GM19463 (cell line): ENCODE measurements at regions not wholly inside any gene's neighbourhood (a gene's known extent, or its start where the extent isn't known, plus 50 kb on each side); places are given as distances from the start of the nearest gene placed in this dataset.
A peak's percentile ranks its signal among the peaks of the same experiment; 100 is the strongest.
"Not testable (repeated sequence)": the region's sequence is repeated elsewhere in the genome, so short reads cannot be mapped to it uniquely, and the experiment has no call there.

Source experiments
- ATAC-seq: cut with Tn5 transposase; IDR thresholded peaks from one replicate; pipeline ENCODE4 v1.9.1; 2021; ENCODE audit warnings: mild to moderate bottlenecking, moderate library complexity; ENCODE audit not compliant: unreplicated experiment

DNA sequence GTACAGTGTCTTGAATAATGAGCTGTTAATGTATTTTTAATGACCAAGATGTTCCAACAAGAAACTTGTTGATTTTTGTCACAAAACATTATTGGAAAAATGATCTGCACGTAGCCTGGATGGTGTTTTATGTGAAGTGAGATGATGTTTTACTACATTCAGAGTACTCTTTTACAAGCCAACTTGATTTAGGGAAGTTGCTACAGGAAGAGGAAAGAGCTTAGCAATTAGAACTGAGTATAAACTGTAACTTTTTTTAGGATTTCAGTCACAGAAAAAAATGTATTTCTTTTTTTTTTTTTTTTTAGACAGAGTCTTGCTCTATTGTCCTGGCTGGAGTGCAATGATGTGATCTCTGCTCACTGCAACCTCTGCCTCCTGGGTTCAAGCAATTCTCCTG, 113.6 kb upstream of the ADRA1B start:
- no peak for ATAC-seq

DNA sequence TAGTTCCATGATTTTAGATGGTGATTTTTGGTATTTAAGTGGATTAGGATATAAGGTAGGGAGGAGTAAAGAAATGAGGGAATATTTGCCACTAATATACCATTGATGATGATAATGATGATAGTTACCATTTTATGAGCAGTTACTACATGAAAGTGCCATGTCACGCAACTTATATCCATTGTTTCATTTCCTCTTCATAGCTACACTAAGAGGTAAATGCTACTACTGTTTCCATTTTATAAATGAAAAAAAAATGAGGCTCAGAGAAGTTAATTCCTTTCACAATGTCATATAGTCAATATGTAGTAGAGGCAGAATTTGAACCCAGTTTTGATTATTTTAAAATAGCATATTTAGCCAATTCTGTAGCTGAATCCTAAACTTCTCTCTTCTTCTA, 112.2 kb upstream of the ADRA1B start:
- ATAC-seq, result no peak

DNA sequence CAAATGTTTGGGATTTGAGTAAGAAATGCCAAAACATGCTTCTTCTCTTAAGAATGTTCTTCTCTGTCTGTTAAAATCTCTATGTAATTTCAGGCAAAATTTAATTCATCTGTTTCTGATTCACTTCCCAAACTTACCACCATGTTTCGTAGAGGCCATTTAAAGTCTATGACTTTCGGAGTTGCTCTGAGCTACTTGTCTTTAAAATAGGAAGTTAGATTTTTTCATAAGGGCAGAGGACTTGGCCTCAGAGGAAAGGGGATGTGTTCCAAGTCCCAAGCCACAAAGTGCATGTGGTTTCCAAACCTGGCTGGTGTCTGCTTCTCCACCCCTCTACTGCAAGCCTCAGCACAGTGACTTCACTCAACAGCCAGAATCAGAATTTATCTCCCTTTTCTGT, 111.3 kb upstream of the ADRA1B start:
- ATAC-seq, result no peak

DNA sequence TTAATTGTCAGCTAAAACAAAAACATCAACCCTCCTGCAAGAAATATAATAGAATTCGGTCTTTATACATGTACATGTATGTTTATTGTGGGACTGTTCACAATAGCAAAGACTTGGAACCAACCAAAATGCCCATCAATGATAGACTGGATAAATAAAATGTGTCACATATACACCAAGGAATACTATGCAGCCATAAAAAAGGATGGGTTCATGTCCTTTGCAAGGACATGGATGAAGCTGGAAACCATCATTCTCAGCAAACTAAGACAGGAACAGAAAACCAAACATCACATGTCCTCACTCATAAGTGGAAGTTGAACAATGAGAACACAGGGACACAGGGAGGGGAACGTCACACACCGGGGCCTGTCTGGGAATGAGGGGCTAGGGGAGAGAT, 109.1 kb upstream of the ADRA1B start:
- not testable (repeated sequence) for ATAC-seq

DNA sequence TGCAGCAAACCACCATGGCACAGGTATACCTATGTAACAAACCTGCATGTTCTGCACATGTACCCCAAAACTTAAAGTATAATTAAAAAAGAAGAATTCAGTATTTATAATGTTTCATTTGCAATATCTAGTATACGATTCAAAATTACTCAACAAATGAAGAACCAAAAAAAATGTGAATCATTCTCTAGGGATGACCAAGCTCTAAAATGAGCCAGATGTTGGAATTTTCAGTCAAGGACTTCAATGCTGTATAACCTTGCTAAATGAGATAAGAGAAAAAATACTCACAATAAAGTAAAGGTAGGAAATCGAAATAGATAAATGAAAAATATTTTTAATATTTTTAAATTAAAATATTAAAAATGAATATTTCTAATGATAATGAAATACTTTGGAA, 108.7 kb upstream of the ADRA1B start:
- no peak for ATAC-seq

DNA sequence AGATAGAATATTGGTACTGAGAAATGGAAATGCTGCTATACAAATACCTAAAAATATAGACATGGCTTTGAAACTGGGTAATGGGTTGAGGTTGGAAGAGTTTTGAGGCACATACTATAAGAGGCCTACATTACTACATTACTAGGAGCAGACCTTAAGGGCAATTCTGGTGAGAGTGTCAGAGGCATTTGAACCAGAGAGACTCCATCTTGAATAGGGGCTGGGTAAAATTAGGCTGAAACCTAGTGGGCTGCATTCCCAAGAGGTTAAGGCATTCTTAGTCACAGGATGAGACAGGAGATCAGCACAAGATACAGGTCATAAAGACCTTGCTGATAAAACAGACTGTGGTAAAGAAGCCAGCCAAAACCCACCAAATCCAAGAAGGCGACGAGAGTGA, 104.6 kb upstream of the ADRA1B start:
- no peak for ATAC-seq

DNA sequence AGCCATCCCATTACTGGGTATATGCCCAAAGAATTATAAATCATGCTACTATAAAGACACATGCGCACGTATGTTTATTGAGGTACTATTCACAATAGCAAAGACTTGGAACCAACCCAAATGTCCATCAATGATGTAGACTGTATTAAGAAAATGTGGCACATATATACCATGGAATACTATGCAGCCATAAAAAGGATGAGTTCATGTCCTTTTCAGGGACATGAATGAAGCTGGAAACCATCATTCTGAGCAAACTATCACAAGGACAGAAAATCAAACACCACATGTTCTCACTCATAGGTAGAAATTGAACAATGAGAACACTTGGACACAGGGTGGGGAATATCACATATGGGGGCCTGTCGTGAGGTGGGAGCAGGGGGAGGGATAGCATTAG, 103.5 kb upstream of the ADRA1B start:
- not testable (repeated sequence) for ATAC-seq

DNA sequence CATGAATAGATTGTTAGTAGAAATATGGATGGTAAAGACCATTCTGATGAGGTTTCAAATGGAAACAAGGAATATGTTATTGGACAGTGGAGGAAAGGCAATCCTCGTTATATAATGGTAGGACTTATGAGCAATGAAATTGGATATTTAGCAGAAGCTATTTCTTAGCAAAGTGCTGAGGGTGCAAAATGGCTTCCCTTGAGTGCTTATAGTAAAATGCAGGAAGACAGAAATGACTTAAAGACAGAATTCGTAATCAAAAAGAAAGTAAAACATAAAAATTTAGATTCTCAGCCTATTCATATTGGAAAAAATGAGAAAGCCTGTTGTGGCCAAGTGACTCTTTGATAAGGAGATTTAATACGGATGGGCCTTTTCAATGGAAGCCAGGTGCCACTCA, 102.1 kb upstream of the ADRA1B start:
- no peak for ATAC-seq

DNA sequence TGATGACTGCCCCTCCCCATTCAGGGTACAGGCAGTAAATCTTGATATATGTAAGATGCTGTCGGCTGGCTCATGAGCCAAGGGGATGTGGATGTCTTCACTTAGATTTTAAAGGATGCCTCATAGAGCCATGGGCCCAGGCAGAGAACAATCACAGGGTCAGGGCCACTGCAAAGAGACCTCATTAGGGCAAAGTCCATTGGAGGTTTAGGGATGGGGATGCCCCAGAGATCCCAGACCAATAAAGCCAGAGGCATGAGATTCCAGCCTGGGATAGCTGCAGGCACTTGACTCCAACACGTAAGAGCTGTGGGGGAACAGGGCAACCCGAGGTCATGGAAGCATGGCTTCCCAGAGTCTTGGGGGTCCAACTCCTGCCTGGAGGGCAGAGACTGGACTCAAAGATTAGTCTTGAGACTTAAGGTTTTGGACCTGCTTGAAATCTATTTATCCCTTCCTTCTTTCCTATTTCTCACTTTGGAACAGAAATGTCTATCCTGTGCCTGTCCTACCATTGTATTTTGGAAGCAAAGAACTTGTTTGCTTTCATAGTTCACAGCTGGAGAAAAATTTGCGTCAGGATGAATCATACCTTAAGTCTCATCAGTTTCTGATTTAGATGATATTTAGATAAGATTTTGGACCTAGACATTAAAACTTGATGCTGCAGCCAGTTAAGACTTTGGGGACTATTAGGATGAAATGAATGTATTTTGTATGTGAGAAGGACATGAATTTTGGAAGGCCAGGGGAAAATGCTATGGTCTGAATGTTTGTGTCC, 101.3 kb upstream of the ADRA1B start:
- no peak for ATAC-seq

DNA sequence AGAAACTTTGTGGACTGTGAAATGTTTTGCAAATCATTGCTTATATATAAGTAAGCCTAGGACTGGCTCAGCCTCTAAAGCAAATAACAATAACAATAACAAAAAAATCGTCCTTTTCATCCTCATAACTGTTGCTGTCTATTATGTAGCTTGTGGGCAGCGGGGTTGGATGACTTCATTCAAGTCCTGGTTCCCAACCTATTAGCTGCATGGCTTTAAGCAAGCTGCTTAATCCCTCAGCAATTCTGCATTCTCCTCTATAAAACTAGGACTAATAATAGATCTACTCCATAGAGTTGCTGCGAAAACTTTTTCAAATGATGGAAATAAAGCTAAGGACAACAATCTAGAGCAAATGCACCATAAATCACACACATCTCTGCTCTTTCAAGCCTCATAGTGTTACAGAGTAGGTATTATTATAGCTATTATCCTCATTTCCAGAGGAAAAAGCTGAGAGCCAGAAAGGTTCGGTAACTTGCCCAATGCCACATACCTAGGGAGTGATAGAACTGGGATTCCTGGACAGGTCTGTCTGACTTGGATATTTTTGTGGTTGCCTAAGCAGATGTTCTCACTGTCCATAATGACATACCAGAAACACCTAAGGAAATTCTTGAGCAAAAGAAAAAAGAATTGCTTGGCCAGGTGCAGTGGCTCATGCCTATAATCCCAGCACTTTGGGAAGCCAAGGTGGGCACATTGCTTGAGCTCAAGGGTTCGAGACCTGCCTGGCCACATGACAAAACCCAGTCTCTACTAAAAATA, 98.8 kb upstream of the ADRA1B start:
- ATAC-seq, result no peak

DNA sequence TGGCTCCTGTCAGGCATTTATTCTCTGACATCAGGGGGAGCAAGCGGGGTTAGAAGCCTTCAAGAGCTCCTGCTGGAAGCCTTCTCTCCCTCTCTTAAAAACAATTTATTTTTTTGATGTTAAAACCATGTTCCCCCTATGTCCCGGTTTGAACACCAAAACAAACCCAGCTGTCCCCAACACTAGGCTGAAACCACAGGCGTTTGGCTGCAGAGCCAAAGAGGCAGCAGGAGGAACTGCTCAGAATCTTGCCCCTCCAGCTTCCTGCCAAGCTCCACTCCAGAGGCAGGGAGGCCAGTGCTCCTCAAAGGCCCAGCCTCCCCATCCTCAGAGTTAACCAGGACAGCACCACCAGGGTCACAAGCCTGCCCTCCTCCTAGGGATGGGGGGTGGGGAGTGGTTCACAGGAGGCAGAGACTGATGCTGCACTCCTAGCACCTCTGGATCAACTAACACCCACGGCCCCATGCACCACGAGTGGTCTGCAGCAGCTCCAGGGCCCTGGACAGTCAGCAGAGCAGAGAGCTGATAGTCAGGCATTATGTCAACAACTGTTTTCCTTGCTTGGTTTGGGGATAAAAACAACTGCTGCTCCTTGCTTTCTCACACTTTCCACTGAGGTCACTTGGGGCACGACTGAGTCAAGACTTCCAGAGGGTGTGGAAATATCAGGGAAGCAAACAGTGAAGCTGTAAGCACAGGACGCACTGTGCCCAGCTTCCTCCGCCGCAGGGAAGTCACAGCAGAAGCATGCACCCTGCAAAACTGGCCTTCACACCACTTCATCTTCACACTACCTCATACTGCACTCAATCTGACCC, 96.5 kb upstream of the ADRA1B start:
- ATAC-seq, result no peak

DNA sequence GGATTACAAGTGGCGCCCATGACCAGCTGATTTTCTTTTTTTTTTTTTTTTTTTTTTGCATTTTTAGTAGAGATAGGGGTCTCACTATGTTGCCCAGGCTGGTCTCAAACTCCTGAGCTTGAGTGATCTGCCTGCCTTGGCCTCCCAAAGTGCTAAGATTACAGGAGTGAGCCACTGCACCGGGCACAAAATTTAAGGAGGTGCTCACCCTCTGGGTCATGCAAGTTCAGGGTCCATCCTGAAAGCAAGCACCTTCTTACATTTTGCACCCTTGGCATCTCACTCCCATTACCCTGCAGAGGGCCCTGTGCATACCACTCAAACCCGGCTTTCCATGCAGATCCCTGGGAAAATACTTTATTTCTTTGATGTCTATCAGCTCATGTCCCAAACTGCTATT, 95.6 kb upstream of the ADRA1B start:
- ATAC-seq, result no peak

DNA sequence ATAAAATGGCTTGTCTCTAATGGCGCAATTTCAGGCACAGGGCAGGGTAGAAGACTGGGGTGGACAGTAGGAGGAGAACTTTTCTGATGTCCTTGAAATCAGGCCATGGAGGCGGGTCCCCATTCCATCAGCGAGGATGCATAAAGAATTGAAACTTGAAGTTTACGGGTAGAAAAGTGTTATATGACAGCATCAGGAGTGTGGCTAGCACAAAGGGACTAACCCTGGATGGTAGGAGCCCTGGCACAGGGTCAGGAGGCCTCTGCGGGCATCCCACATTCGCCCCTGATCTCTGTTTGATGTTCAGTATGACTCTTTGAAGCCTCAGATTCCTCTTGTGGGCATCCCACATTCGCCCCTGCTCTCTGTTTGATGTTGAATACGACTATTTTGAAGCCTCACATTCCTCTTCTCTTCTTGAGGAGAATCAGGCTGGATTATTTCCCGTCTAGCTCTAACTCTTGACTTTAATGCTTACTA, 94.8 kb upstream of the ADRA1B start:
- ATAC-seq, result no peak

DNA sequence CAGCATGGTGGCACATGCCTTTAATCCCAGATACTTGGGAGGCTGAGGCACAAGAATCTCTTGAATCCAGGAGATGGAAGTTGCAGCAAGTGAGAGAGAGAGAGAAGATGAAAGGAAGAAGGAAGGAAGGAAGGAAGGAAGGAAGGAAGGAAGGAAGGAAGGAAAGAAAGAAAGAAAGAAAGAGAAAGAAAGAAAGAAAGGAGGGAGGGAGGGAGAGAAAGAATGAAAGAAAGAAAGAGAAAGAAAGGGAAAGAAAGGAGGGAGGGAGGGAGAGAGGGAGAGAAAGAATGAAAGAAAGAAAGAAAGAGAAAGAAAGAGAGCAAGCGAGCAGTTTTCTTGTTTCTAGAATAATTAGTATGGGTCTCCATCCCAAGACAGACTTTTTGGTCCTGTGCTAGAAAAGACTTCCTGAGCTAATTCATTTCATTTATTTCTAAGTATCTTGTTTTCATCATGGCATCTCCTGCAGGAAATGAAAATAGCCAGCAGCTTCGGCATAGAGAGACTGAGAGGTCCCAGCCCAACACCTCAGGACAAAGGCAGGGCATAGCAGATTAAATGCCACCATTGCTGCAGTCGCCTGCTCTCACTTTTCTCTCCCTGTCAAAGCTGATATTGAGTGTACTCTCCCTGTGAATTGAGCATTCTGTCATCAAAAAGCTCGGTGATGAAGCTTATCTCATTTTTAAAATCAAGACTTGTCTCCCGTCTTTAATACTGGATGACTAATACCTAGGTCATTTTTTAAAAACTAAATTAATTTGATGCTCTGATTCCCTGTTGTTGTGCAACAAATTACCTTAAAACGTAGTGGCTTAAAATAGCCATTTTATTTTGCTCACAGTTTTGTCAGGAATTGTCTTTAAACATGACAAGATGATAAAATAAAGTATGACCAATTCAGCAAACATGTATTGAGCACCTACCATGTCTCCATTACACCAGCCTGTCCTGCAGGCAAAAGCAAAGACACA, 91.8 kb upstream of the ADRA1B start:
- ATAC-seq, result no peak

DNA sequence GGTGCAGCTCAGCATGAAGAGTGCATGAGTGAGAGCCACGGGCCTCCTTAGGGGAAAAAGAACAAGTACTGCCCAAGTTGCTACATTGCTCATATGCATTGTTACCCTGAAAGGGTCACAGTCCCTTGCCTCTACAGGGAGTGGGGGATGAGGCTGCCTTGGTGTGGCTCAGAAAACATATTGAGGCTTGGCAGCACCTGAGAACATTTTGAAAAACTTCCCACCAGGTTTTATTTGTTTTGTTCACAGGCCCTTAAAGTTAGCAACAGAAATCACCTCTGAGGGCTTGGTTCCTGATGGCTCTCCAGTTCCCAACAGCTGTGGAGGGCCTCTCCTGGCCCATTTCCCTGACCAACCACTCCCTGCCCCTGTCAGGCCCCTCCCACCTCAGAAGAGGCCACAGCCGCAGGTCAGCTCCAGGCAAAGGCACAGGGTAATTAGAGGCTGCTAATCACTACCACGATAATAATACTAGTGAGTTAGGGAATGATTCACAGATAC, 90.7 kb upstream of the ADRA1B start:
- no peak for ATAC-seq

DNA sequence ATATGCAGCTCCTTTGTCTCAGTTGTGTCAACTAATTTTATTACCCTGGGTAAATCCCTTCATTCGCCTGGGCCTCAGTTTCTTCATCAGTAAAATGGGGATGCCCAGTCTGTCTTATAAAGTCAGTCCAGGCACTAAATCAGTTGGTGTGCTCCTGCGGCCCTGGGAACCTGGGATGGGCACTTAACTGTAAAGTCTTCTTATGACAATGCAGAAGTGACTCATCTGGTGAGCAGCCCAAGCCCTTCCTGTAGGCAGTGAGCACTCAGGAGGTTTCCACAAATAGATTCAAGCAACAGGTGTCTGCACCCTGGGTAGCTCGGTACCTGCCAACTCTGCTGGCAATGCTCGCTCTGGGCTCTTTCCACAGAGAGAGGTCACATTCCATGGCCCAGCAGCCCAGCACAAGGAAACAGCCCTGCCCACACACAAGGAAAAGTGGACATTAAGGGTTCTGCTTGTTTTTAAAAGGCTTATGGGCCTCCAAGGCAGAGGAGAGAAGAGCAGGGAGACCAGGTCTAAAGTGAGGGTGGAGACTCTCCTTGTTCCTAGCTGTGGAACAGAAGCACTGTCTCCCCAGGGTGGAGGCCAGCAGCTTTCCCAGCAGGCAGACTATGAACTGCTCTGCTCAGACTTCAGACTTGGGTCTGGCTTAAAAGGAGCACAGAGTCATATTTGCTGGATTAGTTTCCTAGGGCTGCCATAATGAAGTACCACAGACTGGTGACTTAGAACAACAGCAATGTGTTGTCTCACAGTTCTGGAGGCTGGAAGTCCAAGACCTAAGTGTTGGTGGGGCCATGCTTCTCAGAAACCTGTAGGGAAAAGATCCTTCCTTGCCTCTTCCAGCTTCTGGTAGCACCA, 89.7 kb upstream of the ADRA1B start:
- peak; percentile 97 for ATAC-seq

DNA sequence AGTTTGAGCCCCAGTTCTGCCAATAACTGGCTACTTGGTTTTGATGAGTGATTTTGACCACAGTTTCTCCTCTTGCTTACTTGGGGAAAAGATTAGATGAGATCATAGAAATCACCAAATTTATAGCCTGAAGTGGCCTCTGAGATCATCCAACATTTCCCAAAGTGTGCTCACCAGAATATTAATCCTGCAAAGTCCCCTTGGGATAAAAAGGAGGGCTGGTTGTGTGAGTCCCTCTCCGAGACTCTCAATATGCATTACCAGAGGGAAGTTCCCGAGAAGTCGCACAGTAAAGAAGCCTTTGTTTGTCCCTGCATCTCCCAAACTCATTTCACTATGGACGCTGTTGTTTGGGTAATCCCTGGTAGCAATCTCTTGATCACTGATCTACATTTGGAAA, 88.4 kb upstream of the ADRA1B start:
- ATAC-seq, result no peak

DNA sequence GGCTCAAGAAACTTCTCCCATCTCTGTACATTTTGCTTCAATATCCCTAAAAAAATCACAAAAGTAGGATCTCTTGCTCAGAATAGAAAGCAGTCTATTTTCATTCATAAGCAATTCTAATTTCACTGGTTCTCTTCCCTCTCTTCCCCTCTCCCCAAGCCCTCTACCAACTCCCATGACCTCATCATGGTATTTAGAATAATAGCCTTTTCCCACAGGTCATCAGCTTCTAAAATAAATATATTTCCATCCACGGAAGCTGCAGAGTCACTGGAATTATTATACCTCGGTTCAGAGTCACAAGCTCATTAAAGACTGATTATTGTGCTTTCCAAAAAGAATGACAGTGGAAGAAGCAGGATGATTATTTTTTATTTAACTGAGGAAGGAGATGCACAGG, 84.2 kb upstream of the ADRA1B start:
- ATAC-seq, result no peak

DNA sequence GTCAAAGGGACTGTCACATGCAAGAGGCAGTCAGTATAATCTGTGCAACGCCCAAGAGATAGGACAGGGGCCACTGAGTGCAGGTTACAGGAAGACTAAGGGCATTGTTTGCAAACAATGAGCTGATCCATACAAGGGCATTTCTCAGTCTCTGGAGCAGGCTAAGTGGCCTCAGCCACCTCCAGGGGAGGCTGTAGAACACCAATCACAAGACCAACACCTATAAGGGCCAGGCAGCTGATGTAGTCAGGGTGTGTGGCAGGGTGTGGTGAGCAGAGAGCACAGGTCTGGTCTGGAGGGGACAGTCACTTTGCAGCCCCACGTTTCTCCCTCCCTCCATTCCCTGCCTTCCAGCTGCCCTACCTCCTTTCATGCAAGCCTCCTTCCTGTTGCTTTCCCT, 83.2 kb upstream of the ADRA1B start:
- no peak for ATAC-seq
